GM19043 (cell line): ENCODE measurements at regions not wholly inside any gene's neighbourhood (a gene's known extent, or its start where the extent isn't known, plus 50 kb on each side); places are given as distances from the start of the nearest gene placed in this dataset.

Experiments
- ATAC-seq: cut with Tn5 transposase; IDR thresholded peaks from one replicate; pipeline ENCODE4 v1.9.1; 2021; ENCODE audit warnings: low read depth; ENCODE audit not compliant: unreplicated experiment

- ATAC-seq: no peak
These were observed 377.2 kb upstream of the DDI1 start for GRCh38 chr11:103659206-103659618.

GRCh38 chr11:103659743-103660142, 376.7 kb upstream of the DDI1 start:
- no peak for ATAC-seq

GRCh38 chr11:103661185-103661584, 375.3 kb upstream of the DDI1 start:
- ATAC-seq: no peak

- no peak for ATAC-seq
These were observed 374.4 kb upstream of the DDI1 start for GRCh38 chr11:103661991-103662390.

GRCh38 chr11:103662880-103663279, 373.6 kb upstream of the DDI1 start:
- no peak for ATAC-seq

- no peak for ATAC-seq
These were observed 367.6 kb upstream of the DDI1 start for GRCh38 chr11:103668859-103669258.

GRCh38 chr11:103671143-103671651, 365.2 kb upstream of the DDI1 start:
- no peak for ATAC-seq

- no peak for ATAC-seq
These were observed 362.7 kb upstream of the DDI1 start for GRCh38 chr11:103673773-103674172.

GRCh38 chr11:103676413-103676812, 360.0 kb upstream of the DDI1 start:
- ATAC-seq: no peak

- ATAC-seq: no peak
These were observed 355.6 kb upstream of the DDI1 start for GRCh38 chr11:103680826-103681225.

GRCh38 chr11:103681855-103682254, 354.6 kb upstream of the DDI1 start:
- peak; percentile 20 for ATAC-seq

GRCh38 chr11:103682318-103683184, 353.9 kb upstream of the DDI1 start:
- ATAC-seq: peak; percentile 86

- no peak for ATAC-seq
These were observed 352.9 kb upstream of the DDI1 start for GRCh38 chr11:103683576-103683975.

- ATAC-seq: no peak
These were observed 347.5 kb upstream of the DDI1 start for GRCh38 chr11:103688924-103689323.

GRCh38 chr11:103690356-103690755, 346.1 kb upstream of the DDI1 start:
- ATAC-seq: no peak

GRCh38 chr11:103696123-103696522, 340.3 kb upstream of the DDI1 start:
- ATAC-seq: no peak

GRCh38 chr11:103699216-103699615, 337.2 kb upstream of the DDI1 start:
- ATAC-seq: no peak

GRCh38 chr11:103699656-103700055, 336.8 kb upstream of the DDI1 start:
- ATAC-seq: no peak

- ATAC-seq: no peak
These were observed 335.8 kb upstream of the DDI1 start for GRCh38 chr11:103700622-103701021.

- ATAC-seq: no peak
These were observed 333.0 kb upstream of the DDI1 start for GRCh38 chr11:103703437-103703836.

- ATAC-seq: no peak
These were observed 332.5 kb upstream of the DDI1 start for GRCh38 chr11:103703954-103704353.

- ATAC-seq: no peak
These were observed 330.8 kb upstream of the DDI1 start for GRCh38 chr11:103705642-103706041.
